Loucy (cell line): ENCODE measurements at regions not wholly inside any gene's neighbourhood (a gene's known extent, or its start where the extent isn't known, plus 50 kb on each side); places are given as distances from the start of the nearest gene placed in this dataset.

Experiments used
- CTCF ChIP-seq: fragments of 200-600 bp; sonication (generic); conservative IDR thresholded peaks from 2 replicates; pipeline ENCODE4 v1.5.1; 2014; ENCODE audit warnings: mild to moderate bottlenecking, antibody characterized with exemption, low read length
- EZH2phosphoT487 ChIP-seq: fragments of 200-600 bp; IDR thresholded peaks from 2 replicates; pipeline ENCODE4 v1.6.1; 2018; ENCODE audit warnings: antibody characterized with exemption, mild to moderate bottlenecking, moderate library complexity, borderline replicate concordance

GRCh38 chr3:82707035-82707434 is 945.6 kb upstream of the GBE1 start:
- TF ChIP-seq CTCF: no peak
- TF ChIP-seq EZH2phosphoT487: no peak
